OCI-LY1 (cell line): ENCODE measurements at regions not wholly inside any gene's neighbourhood (a gene's known extent, or its start where the extent isn't known, plus 50 kb on each side); places are given as distances from the start of the nearest gene placed in this dataset.

Experiments used
- H2AFZ ChIP-seq: fragments of 200-600 bp; sonication (generic), shearing (Covaris generic); 2 replicates; pipeline ENCODE4 v1.6.0; 2014; ENCODE audit warnings: antibody characterized with exemption, mild to moderate bottlenecking, low read length
- H3F3A ChIP-seq: fragments of 200-600 bp; sonication (generic), shearing (Covaris generic); 2 replicates; pipeline ENCODE4 v1.6.0; 2014; ENCODE audit warnings: mild to moderate bottlenecking, antibody characterized with exemption, low read length, moderate library complexity; ENCODE audit not compliant: insufficient read depth
- H3K27ac ChIP-seq: fragments of 200-600 bp; sonication (generic); 2 replicates; pipeline ENCODE4 v1.5.1; 2014; ENCODE audit warnings: low read length, mixed run types, mild to moderate bottlenecking, low read depth; ENCODE audit not compliant: poor library complexity, severe bottlenecking
- H3K27me3 ChIP-seq: fragments of 200-600 bp; sonication (generic); 2 replicates; pipeline ENCODE4 v1.6.0; 2014; ENCODE audit warnings: antibody characterized with exemption, mild to moderate bottlenecking, low read length, moderate library complexity; ENCODE audit not compliant: insufficient read depth
- H3K36me3 ChIP-seq: fragments of 200-600 bp; sonication (generic); 2 replicates; pipeline ENCODE4 v1.6.1; 2014; ENCODE audit warnings: mild to moderate bottlenecking, antibody characterized with exemption, low read length, moderate library complexity, mixed read lengths; ENCODE audit not compliant: insufficient read depth
- H3K4me1 ChIP-seq: fragments of 200-600 bp; sonication (generic); 2 replicates; pipeline ENCODE4 v1.5.1; 2014; ENCODE audit warnings: mild to moderate bottlenecking, low read length, moderate library complexity; ENCODE audit not compliant: insufficient read depth, severe bottlenecking
- H3K4me2 ChIP-seq: fragments of 200-600 bp; sonication (generic), shearing (Covaris generic); 2 replicates; pipeline ENCODE4 v1.6.1; 2014; ENCODE audit warnings: low read length
- H3K4me3 ChIP-seq: fragments of 200-600 bp; sonication (generic); 2 replicates; pipeline ENCODE4 v1.5.1; 2014; ENCODE audit warnings: low read length, low read depth, mild to moderate bottlenecking, mixed read lengths; ENCODE audit not compliant: poor library complexity, severe bottlenecking
- H3K79me2 ChIP-seq: fragments of 200-600 bp; shearing (Covaris generic); 2 replicates; pipeline ENCODE4 v1.6.1; 2016; ENCODE audit warnings: mixed run types, low read length, mixed read lengths; ENCODE audit not compliant: insufficient read depth
- H3K9ac ChIP-seq: fragments of 200-600 bp; sonication (generic), shearing (Covaris generic); 2 replicates; pipeline ENCODE4 v1.6.1; 2014; ENCODE audit warnings: mild to moderate bottlenecking, low read length, mixed read lengths
- H3K9me2 ChIP-seq: fragments of 200-600 bp; sonication (generic), shearing (Covaris generic); 2 replicates; pipeline ENCODE4 v1.6.1; 2014; ENCODE audit warnings: low read depth, mild to moderate bottlenecking, low read length, mixed read lengths
- H3K9me3 ChIP-seq: fragments of 200-600 bp; shearing (Covaris generic); 2 replicates; pipeline ENCODE4 v1.6.1; 2014; ENCODE audit warnings: low read length, mixed read lengths
- H4K20me1 ChIP-seq: fragments of 200-600 bp; sonication (generic), shearing (Covaris generic); 2 replicates; pipeline ENCODE4 v1.6.0; 2016; ENCODE audit warnings: mild to moderate bottlenecking, low read length; ENCODE audit not compliant: insufficient read depth
- CTCF ChIP-seq: fragments of 200-600 bp; sonication (generic), shearing (Covaris generic); IDR thresholded peaks from 2 replicates; pipeline ENCODE4 v1.5.1; 2017; ENCODE audit warnings: mild to moderate bottlenecking, antibody characterized with exemption, low read length, moderate library complexity, mixed read lengths
- EZH2 ChIP-seq: fragments of 200-600 bp; sonication (generic), shearing (Covaris generic); IDR thresholded peaks from 2 replicates; pipeline ENCODE4 v1.8.0; 2017; ENCODE audit warnings: borderline replicate concordance, mixed run types, mild to moderate bottlenecking, antibody characterized with exemption, low read length, moderate library complexity, mixed read lengths

DNA sequence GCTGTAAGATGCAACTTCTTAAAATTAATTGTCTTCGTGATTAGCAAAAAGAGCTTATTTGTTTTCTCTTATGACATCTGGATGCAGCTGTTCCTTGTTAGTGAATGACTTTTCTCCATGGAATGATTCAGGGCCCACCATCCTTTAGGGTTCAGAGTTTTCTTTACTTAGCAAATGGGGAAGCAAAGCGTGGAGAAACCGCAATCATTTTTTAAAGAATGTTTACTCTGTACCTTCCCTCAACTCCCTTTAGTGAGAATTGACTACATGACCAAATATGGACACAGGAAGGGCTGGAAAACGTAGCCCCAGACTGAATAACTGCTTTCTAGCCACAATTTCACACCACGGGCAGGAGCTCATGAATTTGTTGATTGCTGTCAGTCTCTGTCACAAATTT, 130.1 kb downstream of the EDEM1 start:
- Histone ChIP-seq H3K27me3 (no peaks in the 10 kb centered on the region), H3K4me1 (no peaks in the 10 kb centered on the region), H3K9me2 (no peaks in the 10 kb centered on the region), H3K27ac (no peak overlapping the region), H3K4me3 (no peak overlapping the region), H3K4me2 (no peak overlapping the region), H3K79me2 (no peaks in the 10 kb centered on the region), H3K9ac (no peak overlapping the region), H2AFZ (no peak overlapping the region), H3F3A (no peaks in the 10 kb centered on the region), H3K36me3 (no peaks in the 10 kb centered on the region), H3K9me3 (no peaks in the 10 kb centered on the region), H4K20me1 (no peaks in the 10 kb centered on the region)
- no peak for TF ChIP-seq CTCF
- TF ChIP-seq EZH2 = no peak

GRCh38 chr3:5319454-5319853, 131.9 kb downstream of the EDEM1 start:
- H3K4me3 ChIP-seq = no peak overlapping the region

DNA sequence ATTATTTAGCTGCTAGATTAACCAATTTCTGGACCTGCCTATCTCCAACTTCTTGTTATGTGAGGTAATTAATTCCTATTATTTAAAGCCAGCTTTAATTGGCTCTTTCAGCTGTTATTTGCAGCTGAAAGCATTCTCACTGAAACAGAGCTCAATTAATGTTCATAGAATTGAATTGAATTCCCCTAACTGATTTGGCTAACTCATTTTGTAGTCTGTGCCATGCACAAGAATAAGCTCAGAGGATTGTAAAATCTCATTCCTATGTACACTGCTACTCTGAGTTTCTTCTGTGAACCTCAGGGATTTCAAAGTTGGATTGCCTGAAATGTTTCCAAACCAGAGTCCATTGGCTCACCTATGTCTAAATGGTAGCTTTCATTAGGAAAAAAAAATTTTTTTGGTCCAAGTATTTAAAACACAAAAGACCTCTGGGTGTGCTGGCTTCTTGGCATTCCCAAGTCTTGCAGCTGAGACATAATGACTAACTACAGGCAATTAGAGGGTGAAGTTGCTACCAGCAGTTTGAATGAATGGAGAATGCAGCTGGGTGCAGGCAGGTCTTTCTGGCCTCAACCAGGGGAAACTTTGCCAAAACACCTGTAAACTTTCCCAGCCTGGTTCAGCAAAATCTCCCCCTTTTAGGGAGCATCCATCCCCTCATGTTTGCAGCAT, 134.3 kb downstream of the EDEM1 start:
- TF ChIP-seq EZH2 = no peak
- no peak for TF ChIP-seq CTCF
- no peak overlapping the region for H3K27ac ChIP-seq
- no peaks in the 10 kb centered on the region for H3K27me3 ChIP-seq

More at GRCh38 chr3:5319454-5319853, 131.9 kb downstream of the EDEM1 start:
- no peak overlapping the region for H3K4me2 ChIP-seq
- no peaks in the 10 kb centered on the region for H3K27me3 ChIP-seq
- H2AFZ ChIP-seq = no peak overlapping the region
- no peak overlapping the region for H3K9ac ChIP-seq
- no peaks in the 10 kb centered on the region for H3K9me2 ChIP-seq
- no peaks in the 10 kb centered on the region for H3K79me2 ChIP-seq
- no peak for TF ChIP-seq EZH2
- TF ChIP-seq CTCF = no peak
- no peaks in the 10 kb centered on the region for H3K4me1 ChIP-seq
- no peaks in the 10 kb centered on the region for H3K36me3 ChIP-seq
- H3K9me3 ChIP-seq = no peaks in the 10 kb centered on the region
- no peak overlapping the region for H3K27ac ChIP-seq
- no peaks in the 10 kb centered on the region for H3F3A ChIP-seq
- H4K20me1 ChIP-seq = no peaks in the 10 kb centered on the region

More for the DNA sequence above, 134.3 kb downstream of the EDEM1 start:
- H3K79me2 ChIP-seq = no peaks in the 10 kb centered on the region
- H3K4me1 ChIP-seq = no peaks in the 10 kb centered on the region
- H3F3A ChIP-seq = no peaks in the 10 kb centered on the region
- no peak overlapping the region for H2AFZ ChIP-seq
- H3K4me2 ChIP-seq = no peak overlapping the region
- H3K9ac ChIP-seq = no peak overlapping the region
- H3K9me3 ChIP-seq = no peaks in the 10 kb centered on the region
- no peaks in the 10 kb centered on the region for H3K36me3 ChIP-seq
- no peak overlapping the region for H3K4me3 ChIP-seq
- H3K9me2 ChIP-seq = no peaks in the 10 kb centered on the region
- H4K20me1 ChIP-seq = no peaks in the 10 kb centered on the region
